Keratinocyte (primary cell): ENCODE measurements at regions not wholly inside any gene's neighbourhood (a gene's known extent, or its start where the extent isn't known, plus 50 kb on each side); places are given as distances from the start of the nearest gene placed in this dataset.

Experiments
- DNase-seq: peaks from one replicate; pipeline ENCODE4 v3.0.0-alpha.2; 2011; ENCODE audit warnings: low read depth, missing footprints, low spot score
- FAIRE-seq: peaks from 2 replicates; lab custom pipeline; 2011; peaks lifted over from hg19 to GRCh38; lab: Jason Lieb, UNC
- H2AFZ ChIP-seq: 2 replicates; pipeline ENCODE4 v1.6.0; 2012; ENCODE audit warnings: low read length, control low read depth, inconsistent platforms; ENCODE audit not compliant: control insufficient read depth
- H3K27ac ChIP-seq: 2 replicates; pipeline ENCODE4 v1.5.1; 2011; ENCODE audit warnings: low read length; ENCODE audit not compliant: control insufficient read depth, insufficient read depth
- H3K27me3 ChIP-seq: 3 replicates; pipeline ENCODE4 v1.6.0; 2011; ENCODE audit warnings: low read length; ENCODE audit not compliant: control insufficient read depth, insufficient read depth; ENCODE audit errors: extremely low read depth
- H3K36me3 ChIP-seq, 2 experiments: 2 replicates in 1 of 2; 3 replicates in 1 of 2; pipeline ENCODE4 v1.5.1; 2011; ENCODE audit warnings: low read length in 2 of 2, mild to moderate bottlenecking in 1 of 2; ENCODE audit not compliant: control insufficient read depth in 2 of 2, insufficient read depth in 2 of 2; ENCODE audit errors: extremely low read depth in 1 of 2
- H3K4me1 ChIP-seq: 3 replicates; pipeline ENCODE4 v1.5.1; 2011; ENCODE audit warnings: low read length; ENCODE audit not compliant: control insufficient read depth, insufficient read depth; ENCODE audit errors: extremely low read depth
- H3K4me2 ChIP-seq: 3 replicates; pipeline ENCODE4 v1.6.0; 2011; ENCODE audit warnings: low read depth, low read length; ENCODE audit not compliant: control insufficient read depth, insufficient read depth; ENCODE audit errors: extremely low read depth
- H3K4me3 ChIP-seq, 3 experiments: fragments of 200-600 bp in 1 of 3; sonication (generic) in 1 of 3; 2 replicates in 2 of 3; 3 replicates in 1 of 3; pipeline ENCODE4 v1.5.1; 2011 to 2016; ENCODE audit warnings: low read length in 3 of 3, mild to moderate bottlenecking in 3 of 3, control low read depth in 2 of 3, inconsistent platforms in 1 of 3, low read depth in 1 of 3, mixed read lengths in 1 of 3, mixed run types in 1 of 3, moderate library complexity in 1 of 3; ENCODE audit not compliant: control insufficient read depth in 2 of 3, insufficient read depth in 2 of 3; ENCODE audit errors: extremely low read depth in 1 of 3
- H3K79me2 ChIP-seq: 2 replicates; pipeline ENCODE4 v1.6.0; 2012; ENCODE audit warnings: low read length; ENCODE audit not compliant: control insufficient read depth, insufficient read depth
- H3K9ac ChIP-seq: 3 replicates; pipeline ENCODE4 v1.6.0; 2011; ENCODE audit warnings: low read length; ENCODE audit not compliant: control insufficient read depth, insufficient read depth; ENCODE audit errors: extremely low read depth
- H3K9me1 ChIP-seq: 3 replicates; pipeline ENCODE4 v1.6.0; 2011; ENCODE audit warnings: low read length; ENCODE audit not compliant: control insufficient read depth, insufficient read depth; ENCODE audit errors: extremely low read depth
- H3K9me3 ChIP-seq: 2 replicates; pipeline ENCODE4 v1.5.1; 2012; ENCODE audit warnings: low read depth, low read length; ENCODE audit not compliant: control insufficient read depth
- H4K20me1 ChIP-seq: 3 replicates; pipeline ENCODE4 v1.6.0; 2011; ENCODE audit warnings: low read length; ENCODE audit not compliant: control insufficient read depth, insufficient read depth; ENCODE audit errors: extremely low read depth
- CTCF ChIP-seq, 3 experiments: IDR thresholded peaks in 1 of 3; conservative IDR thresholded peaks in 1 of 3; optimal IDR thresholded peaks in 1 of 3; 2 replicates in 2 of 3; 3 replicates in 1 of 3; pipeline versions ENCODE3 to v1.5.1; 2011; ENCODE audit warnings: low read length in 3 of 3, mild to moderate bottlenecking in 3 of 3, moderate library complexity in 2 of 3, control low read depth in 1 of 3, inconsistent platforms in 1 of 3; ENCODE audit not compliant: insufficient read depth in 2 of 3; ENCODE audit errors: extremely low read depth in 1 of 3
- EZH2 ChIP-seq: IDR thresholded peaks from one replicate; pipeline ENCODE4 v1.6.1; 2012; ENCODE audit warnings: inconsistent platforms, mild to moderate bottlenecking, low read length, moderate library complexity
- dilution Hi-C: fragments of 300-500 bp; cut with MboI; formaldehyde crosslinking; loops from one replicate; pipeline ENCODE4 v1.7.0; 2020; ENCODE audit warnings: low sequenced_read_pairs; ENCODE audit not compliant: extremely low pct_ligation_motif_present

- no peak overlapping the region for H3K4me2 ChIP-seq
- H3K9me3 ChIP-seq: no peaks in the 10 kb centered on the region
- H3K36me3 ChIP-seq: no peaks in the 10 kb centered on the region
- dilution Hi-C loops: no loop called here
- DNase-seq (no peak), FAIRE-seq (no peak)
- no peak overlapping the region for H3K4me3 ChIP-seq
- H4K20me1 ChIP-seq: no peaks in the 10 kb centered on the region
- H3K9me1 ChIP-seq: no peaks in the 10 kb centered on the region
- H3K9ac ChIP-seq: no peak overlapping the region
- no peaks in the 10 kb centered on the region for H3K79me2 ChIP-seq
- H2AFZ ChIP-seq: no peak overlapping the region
- no peaks in the 10 kb centered on the region for H3K4me1 ChIP-seq
- TF ChIP-seq CTCF (optimal IDR thresholded peaks at IDR 0.05 in 1 of 3, IDR thresholded peaks at IDR 0.05 in 1 of 3, conservative IDR thresholded peaks at IDR 0.05 in 1 of 3; ENCODE audit: extremely low read depth in 1 of 3, insufficient read depth in 2 of 3, low read length in 3 of 3): no peak
- no peak for TF ChIP-seq EZH2
- no peak overlapping the region for H3K27ac ChIP-seq
- no peaks in the 10 kb centered on the region for H3K27me3 ChIP-seq
Observed at GRCh38 chr13:97686594-97686993, 252.6 kb downstream of the RAP2A start.

- H4K20me1 ChIP-seq: no peaks in the 10 kb centered on the region
- no peaks in the 10 kb centered on the region for H3K79me2 ChIP-seq
- no peaks in the 10 kb centered on the region for H3K9me3 ChIP-seq
Observed at GRCh38 chr13:97692628-97693027, 258.7 kb downstream of the RAP2A start.

More at GRCh38 chr13:97692628-97693027, 258.7 kb downstream of the RAP2A start:
- DNase-seq: no peak
- Histone ChIP-seq H3K36me3 (no peaks in the 10 kb centered on the region), H3K4me1 (no peaks in the 10 kb centered on the region), H3K27me3 (no peaks in the 10 kb centered on the region), H3K27ac (no peak overlapping the region), H3K9ac (no peak overlapping the region), H2AFZ (no peak overlapping the region), H3K9me1 (no peaks in the 10 kb centered on the region), H3K4me2 (no peak overlapping the region), H3K4me3 (no peak overlapping the region)
- TF ChIP-seq CTCF (optimal IDR thresholded peaks at IDR 0.05 in 1 of 3, IDR thresholded peaks at IDR 0.05 in 1 of 3, conservative IDR thresholded peaks at IDR 0.05 in 1 of 3; ENCODE audit: extremely low read depth in 1 of 3, insufficient read depth in 2 of 3, low read length in 3 of 3) (no peak), EZH2 (no peak)
- dilution Hi-C loops: no loop called here
- FAIRE-seq: no peak
